Activated T-cell treated with anti-CD3 and anti-CD28 coated beads, Interleukin-2, amount 50 U/mL, for 4 hours (primary cell): ENCODE measurements at regions not wholly inside any gene's neighbourhood (a gene's known extent, or its start where the extent isn't known, plus 50 kb on each side); places are given as distances from the start of the nearest gene placed in this dataset.

Experiments
- ATAC-seq, 2 donors: fragments of 200-7000 bp; cut with Tn5 transposase; one replicate each; pipeline ENCODE4 v1.10.0; 2021
- DNase-seq: peaks from one replicate; pipeline ENCODE4 v3.0.0-alpha.2; 2020
- H3K27me3 Mint-ChIP-seq: one replicate; pipeline ENCODE4 v1.8.0; 2021; ENCODE audit warnings: low read depth, mixed read lengths
- H3K36me3 Mint-ChIP-seq: one replicate; pipeline ENCODE4 v1.8.0; 2022; ENCODE audit warnings: mixed read lengths; ENCODE audit not compliant: insufficient read depth
- H3K4me1 Mint-ChIP-seq: one replicate; pipeline ENCODE4 v1.8.0; 2021; ENCODE audit warnings: low read depth, mixed read lengths
- H3K4me3 Mint-ChIP-seq: one replicate; pipeline ENCODE4 v1.8.0; 2021; ENCODE audit warnings: mild to moderate bottlenecking, moderate library complexity, mixed read lengths
- H3K9me3 Mint-ChIP-seq: one replicate; pipeline ENCODE4 v1.8.0; 2021; ENCODE audit warnings: mixed read lengths

DNA sequence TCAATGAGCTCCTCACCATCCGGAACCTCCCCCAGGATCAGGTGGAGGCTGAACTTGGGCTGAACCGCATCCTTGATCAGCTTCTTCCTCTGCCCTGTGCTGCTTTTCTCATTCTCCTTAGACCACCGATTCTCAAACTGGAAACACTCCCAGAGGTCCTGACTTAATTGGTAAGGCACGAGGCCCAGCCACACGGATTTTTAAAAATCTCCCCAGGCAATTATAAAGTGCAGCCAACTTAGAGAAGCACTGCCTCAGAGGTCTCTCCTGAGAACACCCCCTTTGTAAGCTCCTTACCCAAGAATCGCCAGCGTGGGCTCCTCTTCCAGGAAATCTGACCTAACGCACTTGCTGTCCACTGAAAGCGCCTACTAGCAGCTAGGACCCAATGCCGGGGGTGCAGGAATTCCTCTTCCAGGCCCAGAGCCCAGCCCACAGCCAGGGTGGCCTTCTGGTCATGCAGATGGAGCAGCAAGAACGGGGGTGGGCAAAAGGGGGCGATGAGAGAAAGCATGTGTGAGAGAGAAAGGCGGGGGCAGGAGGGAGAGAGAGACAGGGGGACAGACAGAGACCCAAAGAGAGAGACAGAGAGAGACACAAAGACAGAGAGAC is 66.9 kb upstream of the CACNA1A start:
- Mint-ChIP-seq H3K27me3 (peaks cover 22% of the 10 kb centered on the region), H3K4me3 (no peak overlapping the region), H3K4me1 (no peaks in the 10 kb centered on the region), H3K9me3 (peaks cover 18% of the 10 kb centered on the region), H3K36me3 (no peaks in the 10 kb centered on the region)
- ATAC-seq (no peak), DNase-seq (no peak)

DNA sequence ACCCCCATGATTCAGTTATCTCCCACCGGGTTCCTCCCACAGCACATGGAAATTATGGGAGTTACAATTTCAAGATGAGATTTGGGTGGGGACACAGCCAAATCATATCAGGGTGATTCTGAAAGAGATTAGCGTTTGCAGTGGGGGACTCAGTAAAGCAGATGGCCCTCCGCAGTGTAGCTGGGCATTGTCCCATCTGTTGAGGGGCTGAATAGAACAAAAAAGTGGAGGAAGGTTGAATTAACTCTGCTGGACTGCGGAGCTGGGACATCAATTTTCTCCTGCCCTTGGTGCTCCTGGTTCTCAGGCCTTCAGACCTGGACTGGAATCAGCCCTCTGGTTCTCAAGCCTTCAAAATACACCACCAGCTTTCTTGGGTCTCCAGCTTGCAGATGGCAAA is 55.2 kb upstream of the CACNA1A start:
- ATAC-seq (no peak), DNase-seq (no peak)
- Mint-ChIP-seq H3K4me3 (no peak overlapping the region), H3K36me3 (no peaks in the 10 kb centered on the region), H3K9me3 (no peaks in the 10 kb centered on the region), H3K27me3 (peaks cover 11% of the 10 kb centered on the region), H3K4me1 (no peaks in the 10 kb centered on the region)

DNA sequence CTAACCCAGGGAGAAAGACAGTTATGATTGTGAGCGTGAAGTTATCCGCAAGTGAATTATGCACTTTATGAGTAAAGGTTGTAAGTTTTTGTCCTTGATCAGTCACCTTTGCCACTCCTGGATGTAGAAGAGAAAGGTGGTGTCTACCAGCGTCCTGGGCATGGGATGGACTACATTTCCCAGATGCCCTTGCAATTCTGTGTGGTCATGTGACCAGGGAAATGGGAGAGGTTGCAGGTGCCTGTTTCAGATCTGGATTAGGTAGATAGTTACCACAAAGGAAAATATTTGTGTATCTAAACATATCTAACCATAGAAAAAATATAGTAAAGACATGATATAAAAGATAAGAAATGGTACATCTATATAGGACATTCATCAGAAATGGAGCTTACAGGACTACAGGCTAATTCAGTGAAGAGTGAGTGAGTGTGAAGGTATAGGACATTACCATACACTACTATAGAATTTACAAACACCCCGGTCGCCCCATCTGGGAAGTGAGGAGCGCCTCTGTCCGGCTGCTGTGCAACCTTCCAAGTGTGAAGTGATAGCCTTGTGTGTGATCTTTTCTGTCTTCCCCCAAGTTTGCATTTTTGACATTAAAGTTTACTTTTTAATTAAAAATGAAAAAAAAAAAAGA is 51.6 kb upstream of the CACNA1A start:
- H3K9me3 Mint-ChIP-seq = no peaks in the 10 kb centered on the region
- no peak for ATAC-seq
- DNase-seq = no peak
- no peaks in the 10 kb centered on the region for H3K36me3 Mint-ChIP-seq
- peaks cover 19% of the 10 kb centered on the region for H3K27me3 Mint-ChIP-seq
- no peaks in the 10 kb centered on the region for H3K4me1 Mint-ChIP-seq
- no peak overlapping the region for H3K4me3 Mint-ChIP-seq

DNA sequence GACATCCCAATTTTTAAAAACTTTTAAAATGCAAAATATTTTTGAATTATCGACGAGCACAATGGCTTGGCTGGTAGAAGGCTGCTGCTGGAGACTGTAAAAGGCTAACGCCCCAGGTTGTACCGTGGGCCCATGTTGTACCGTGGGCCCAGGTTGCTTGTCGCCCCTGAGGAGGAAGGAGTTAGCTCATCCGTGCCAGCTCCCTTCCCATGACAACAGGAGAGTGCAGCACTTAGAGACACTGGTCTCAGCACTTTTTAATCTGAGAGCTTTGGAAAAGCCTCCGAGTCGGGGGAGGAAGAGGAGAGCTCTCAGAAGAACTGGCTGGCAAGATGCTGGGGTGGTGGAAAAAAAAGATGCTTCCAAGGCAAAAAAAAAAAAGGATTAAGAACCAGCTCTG is 50.3 kb upstream of the CACNA1A start:
- H3K4me3 Mint-ChIP-seq = no peak overlapping the region
- no peaks in the 10 kb centered on the region for H3K4me1 Mint-ChIP-seq
- H3K9me3 Mint-ChIP-seq = no peaks in the 10 kb centered on the region
- DNase-seq (no peak), ATAC-seq (no peak)
- H3K36me3 Mint-ChIP-seq = no peaks in the 10 kb centered on the region
- peaks cover 26% of the 10 kb centered on the region for H3K27me3 Mint-ChIP-seq
